ENCODE measurements at regions not wholly inside any gene's neighbourhood (a gene's known extent, or its start where the extent isn't known, plus 50 kb on each side); places are given as distances from the start of the nearest gene placed in this dataset.

GRCh38 chr6:56889492-56889891, 65.4 kb upstream of the BEND6 start:
- H3K4me2 ChIP-seq (ENCODE audit: low read depth, low read length, poor library complexity, severe bottlenecking) = no peak overlapping the region

GRCh38 chr6:56888687-56889086, 66.2 kb upstream of the BEND6 start:
- Histone ChIP-seq H3K4me3 (ENCODE audit: insufficient read depth, low read length, poor library complexity, severe bottlenecking) (no peak overlapping the region), H3K9me2 (replicated peaks; ENCODE audit: insufficient read depth, low read length) (no peaks in the 10 kb centered on the region), H3K9me3 (ENCODE audit: insufficient read depth, low read length) (no peaks in the 10 kb centered on the region), H4K20me1 (ENCODE audit: low read depth, low read length) (no peaks in the 10 kb centered on the region), H3K27ac (ENCODE audit: low read depth, low read length) (no peak overlapping the region), H2AFZ (ENCODE audit: low read depth, low read length, severe bottlenecking) (no peak overlapping the region), H3K4me2 (ENCODE audit: low read depth, low read length, poor library complexity, severe bottlenecking) (no peak overlapping the region), H3F3A (ENCODE audit: insufficient read depth) (no peaks in the 10 kb centered on the region), H3K79me2 (ENCODE audit: insufficient read depth, low read length) (no peaks in the 10 kb centered on the region), H3K9ac (ENCODE audit: low read length) (no peak overlapping the region), H3K27me3 (ENCODE audit: low read length) (no peaks in the 10 kb centered on the region; the same call in 1 of the 2 replicates), H3K36me3 (ENCODE audit: low read length) (no peaks in the 10 kb centered on the region)
- TF ChIP-seq CTCF (IDR thresholded peaks at IDR 0.05; ENCODE audit: insufficient read depth, low read length, poor library complexity, severe bottlenecking) = no peak
- no peak for TF ChIP-seq EZH2phosphoT487 (conservative IDR thresholded peaks at IDR 0.05; ENCODE audit: low read length)

More at GRCh38 chr6:56889492-56889891, 65.4 kb upstream of the BEND6 start:
- no peak overlapping the region for H3K4me3 ChIP-seq (ENCODE audit: insufficient read depth, low read length, poor library complexity, severe bottlenecking)
- no peak overlapping the region for H2AFZ ChIP-seq (ENCODE audit: low read depth, low read length, severe bottlenecking)
- no peaks in the 10 kb centered on the region for H4K20me1 ChIP-seq (ENCODE audit: low read depth, low read length)
- H3F3A ChIP-seq (ENCODE audit: insufficient read depth) = no peaks in the 10 kb centered on the region
- no peaks in the 10 kb centered on the region for H3K9me3 ChIP-seq (ENCODE audit: insufficient read depth, low read length)
- no peaks in the 10 kb centered on the region for H3K9me2 ChIP-seq (replicated peaks; ENCODE audit: insufficient read depth, low read length)
- H3K27ac ChIP-seq (ENCODE audit: low read depth, low read length) = no peak overlapping the region
- H3K36me3 ChIP-seq (ENCODE audit: low read length) = no peaks in the 10 kb centered on the region
- H3K27me3 ChIP-seq (ENCODE audit: low read length) = no peaks in the 10 kb centered on the region
- H3K9ac ChIP-seq (ENCODE audit: low read length) = no peak overlapping the region
- H3K79me2 ChIP-seq (ENCODE audit: insufficient read depth, low read length) = no peaks in the 10 kb centered on the region
- TF ChIP-seq EZH2phosphoT487 (conservative IDR thresholded peaks at IDR 0.05; ENCODE audit: low read length) (no peak), CTCF (IDR thresholded peaks at IDR 0.05; ENCODE audit: insufficient read depth, low read length, poor library complexity, severe bottlenecking) (no peak)

- Histone ChIP-seq H3K9me2 (replicated peaks; ENCODE audit: insufficient read depth, low read length) (no peaks in the 10 kb centered on the region), H3K4me3 (ENCODE audit: insufficient read depth, low read length, poor library complexity, severe bottlenecking) (no peak overlapping the region), H3K79me2 (ENCODE audit: insufficient read depth, low read length) (no peaks in the 10 kb centered on the region), H3K27ac (ENCODE audit: low read depth, low read length) (no peak overlapping the region), H3K9me3 (ENCODE audit: insufficient read depth, low read length) (no peaks in the 10 kb centered on the region), H3K27me3 (ENCODE audit: low read length) (no peaks in the 10 kb centered on the region; the same call in 1 of the 2 replicates), H2AFZ (ENCODE audit: low read depth, low read length, severe bottlenecking) (no peak overlapping the region), H3F3A (ENCODE audit: insufficient read depth) (no peaks in the 10 kb centered on the region), H4K20me1 (ENCODE audit: low read depth, low read length) (no peaks in the 10 kb centered on the region), H3K9ac (ENCODE audit: low read length) (no peak overlapping the region), H3K4me2 (ENCODE audit: low read depth, low read length, poor library complexity, severe bottlenecking) (no peak overlapping the region), H3K36me3 (ENCODE audit: low read length) (no peaks in the 10 kb centered on the region)
- TF ChIP-seq CTCF (IDR thresholded peaks at IDR 0.05; ENCODE audit: insufficient read depth, low read length, poor library complexity, severe bottlenecking) (no peak), EZH2phosphoT487 (conservative IDR thresholded peaks at IDR 0.05; ENCODE audit: low read length) (no peak)
Observed at GRCh38 chr6:56887086-56887485, 67.8 kb upstream of the BEND6 start.
